ENCODE measurements at regions not wholly inside any gene's neighbourhood (a gene's known extent, or its start where the extent isn't known, plus 50 kb on each side); places are given as distances from the start of the nearest gene placed in this dataset.

GRCh38 chr9:30075451-30076199, 2308.8 kb upstream of the ACO1 start (continued):
- TF ChIP-seq SKIL (IDR thresholded peaks at IDR 0.05; ENCODE audit: low read depth, poor library complexity, severe bottlenecking) (no peak), ELK1 (IDR thresholded peaks at IDR 0.05; ENCODE audit: low read depth, low read length) (no peak), RELB (IDR thresholded peaks at IDR 0.05; ENCODE audit: low read depth) (peak; percentile 99), WRNIP1 (IDR thresholded peaks at IDR 0.05; ENCODE audit: borderline replicate concordance, low read depth, low read length) (no peak), PKNOX1 (IDR thresholded peaks at IDR 0.05) (peak; percentile 63), NBN (IDR thresholded peaks at IDR 0.05) (peak; percentile 73; the same call in 1 of the 2 replicates), E2F8 (IDR thresholded peaks at IDR 0.05; ENCODE audit: low read depth, partially characterized antibody) (no peak), RCOR1 (conservative IDR thresholded peaks at IDR 0.05; ENCODE audit: low read depth, low read length) (no peak), CHD4 (IDR thresholded peaks at IDR 0.05) (no peak), MTA2 (IDR thresholded peaks at IDR 0.05; ENCODE audit: low read depth) (peak; percentile 97), IRF4 (IDR thresholded peaks at IDR 0.05; ENCODE audit: low read depth, low read length) (peak; percentile 66; the same call in 1 of the 2 replicates), TCF3 (IDR thresholded peaks at IDR 0.05; ENCODE audit: borderline replicate concordance, insufficient read depth, low read depth, low read length) (no peak), FOS (IDR thresholded peaks at IDR 0.05; ENCODE audit: borderline replicate concordance, extremely low read depth, insufficient read length) (no peak), MAX (IDR thresholded peaks at IDR 0.05; ENCODE audit: low read depth, low read length) (no peak), ZBTB11 (CRISPR knock-in tag; IDR thresholded peaks at IDR 0.05) (no peak), TCF12 (IDR thresholded peaks at IDR 0.05; ENCODE audit: low read depth, low read length) (no peak; the same call in 1 of the 2 replicates)
